ENCODE measurements at regions not wholly inside any gene's neighbourhood (a gene's known extent, or its start where the extent isn't known, plus 50 kb on each side); places are given as distances from the start of the nearest gene placed in this dataset.
A peak's percentile ranks its signal among the peaks of the same experiment; 100 is the strongest.
"Not testable (repeated sequence)": the region's sequence is repeated elsewhere in the genome, so short reads cannot be mapped to it uniquely, and the experiment has no call there.

DNA sequence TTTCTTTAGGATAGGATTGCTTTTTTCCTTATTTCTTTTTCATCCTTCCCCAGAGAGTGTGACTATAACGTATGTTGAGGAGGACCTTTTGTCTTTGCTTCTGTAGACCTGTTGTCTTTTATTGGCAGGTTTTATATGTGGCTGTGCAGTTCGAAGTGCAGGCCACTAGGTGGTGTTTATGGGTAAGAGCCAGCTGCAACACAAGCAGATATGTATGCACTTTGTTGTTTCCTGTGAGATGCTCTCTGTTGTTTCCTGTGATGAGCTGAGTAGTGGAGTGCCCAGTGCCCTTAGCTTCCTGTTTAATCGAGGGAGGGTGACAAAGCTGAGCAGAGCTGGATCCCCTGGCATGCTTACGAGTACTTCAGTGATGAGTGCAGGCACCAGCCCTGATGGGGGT lies 50.0 kb upstream of the TGIF2LX start:
- POLR2A ChIA-PET; CTCF ChIA-PET; DNase-seq (ENCODE audit: extremely low spot score): not testable (repeated sequence)
- TF ChIP-seq CTCF (IDR thresholded peaks at IDR 0.05; ENCODE audit: control extremely low read depth, extremely low read depth, low read depth, missing control alignments) = peak; percentile 37
